GM23338 (cell line): ENCODE measurements at regions not wholly inside any gene's neighbourhood (a gene's known extent, or its start where the extent isn't known, plus 50 kb on each side); places are given as distances from the start of the nearest gene placed in this dataset.

Experiments
- ATAC-seq: fragments of 200-7000 bp; cut with Tn5 transposase; 3 replicates; pipeline ENCODE4 v1.9.1; 2020
- DNase-seq: peaks from one replicate; pipeline ENCODE4 v3.0.0-alpha.2; 2015; ENCODE audit warnings: low spot score
- H2AFZ ChIP-seq: fragments of 200-600 bp; sonication (generic); 2 replicates; pipeline ENCODE4 v1.8.0; 2016; ENCODE audit warnings: antibody characterized with exemption, mild to moderate bottlenecking, moderate library complexity
- H3F3A ChIP-seq: fragments of 200-600 bp; sonication (generic); replicated peaks from 2 replicates; pipeline ENCODE4 v1.8.0; 2017; ENCODE audit warnings: antibody characterized with exemption, mixed run types, low read depth
- H3K27ac ChIP-seq: fragments of 200-600 bp; sonication (generic); 2 replicates; pipeline ENCODE4 v1.6.1; 2016; ENCODE audit warnings: low read depth
- H3K27me3 ChIP-seq: fragments of 200-600 bp; sonication (generic); 2 replicates; pipeline ENCODE4 v1.8.0; 2016; ENCODE audit warnings: mild to moderate bottlenecking, mixed run types, moderate library complexity; ENCODE audit not compliant: insufficient read depth
- H3K36me3 ChIP-seq: fragments of 200-600 bp; sonication (generic); 2 replicates; pipeline ENCODE4 v1.8.0; 2016; ENCODE audit warnings: mild to moderate bottlenecking; ENCODE audit not compliant: insufficient read depth
- H3K4me1 ChIP-seq: fragments of 200-600 bp; sonication (generic); 2 replicates; pipeline ENCODE4 v1.8.0; 2016; ENCODE audit warnings: mild to moderate bottlenecking, moderate library complexity; ENCODE audit not compliant: insufficient read depth
- H3K4me2 ChIP-seq: fragments of 200-600 bp; sonication (generic); 2 replicates; pipeline ENCODE4 v1.7.1; 2017; ENCODE audit warnings: mixed run types
- H3K4me3 ChIP-seq: fragments of 200-600 bp; sonication (generic); 2 replicates; pipeline ENCODE4 v1.6.1; 2016; ENCODE audit warnings: mixed run types
- H3K79me2 ChIP-seq: fragments of 200-600 bp; sonication (generic); replicated peaks from 2 replicates; pipeline ENCODE4 v1.8.0; 2017; ENCODE audit warnings: mild to moderate bottlenecking; ENCODE audit not compliant: insufficient read depth
- H3K9me2 ChIP-seq: fragments of 200-600 bp; sonication (generic); 2 replicates; pipeline ENCODE4 v1.8.0; 2017; ENCODE audit not compliant: insufficient read depth
- H4K20me1 ChIP-seq: fragments of 200-600 bp; sonication (generic); replicated peaks from 2 replicates; pipeline ENCODE4 v1.8.0; 2017; ENCODE audit warnings: mild to moderate bottlenecking; ENCODE audit not compliant: insufficient read depth
- H3K27ac Mint-ChIP-seq: 2 replicates; pipeline ENCODE4 v1.8.0; 2020; ENCODE audit warnings: inconsistent platforms, mild to moderate bottlenecking, moderate library complexity, mixed read lengths
- H3K27me3 Mint-ChIP-seq: 3 replicates; pipeline ENCODE4 v1.8.0; 2022; ENCODE audit warnings: low read depth, mild to moderate bottlenecking, moderate library complexity, mixed read lengths, inconsistent platforms; ENCODE audit not compliant: insufficient read depth, poor library complexity
- H3K36me3 Mint-ChIP-seq: 3 replicates; pipeline ENCODE4 v1.8.0; 2021; ENCODE audit warnings: low read depth, mild to moderate bottlenecking, inconsistent platforms, moderate library complexity, mixed read lengths
- H3K4me1 Mint-ChIP-seq: 3 replicates; pipeline ENCODE4 v1.8.0; 2020; ENCODE audit warnings: mild to moderate bottlenecking, inconsistent platforms, mixed read lengths
- H3K4me3 Mint-ChIP-seq: 3 replicates; pipeline ENCODE4 v1.8.0; 2021; ENCODE audit warnings: moderate library complexity, mild to moderate bottlenecking, inconsistent platforms, mixed read lengths
- H3K9me3 Mint-ChIP-seq: 3 replicates; pipeline ENCODE4 v1.8.0; 2020; ENCODE audit warnings: moderate library complexity, mild to moderate bottlenecking, inconsistent platforms, mixed read lengths
- CREB1 ChIP-seq: fragments of 250-450 bp; sonication (Bioruptor Pico); IDR thresholded peaks from 2 replicates; pipeline ENCODE4 v1.5.0; 2020; ENCODE audit warnings: low read depth, mild to moderate bottlenecking, moderate library complexity
- EZH2 ChIP-seq: fragments of 200-600 bp; sonication (generic); IDR thresholded peaks from one replicate; pipeline ENCODE4 v1.8.0; 2017; ENCODE audit warnings: antibody characterized with exemption, mild to moderate bottlenecking, low read depth; ENCODE audit not compliant: unreplicated experiment
- EZH2phosphoT487 ChIP-seq: fragments of 200-600 bp; sonication (generic); IDR thresholded peaks from one replicate; pipeline ENCODE4 v1.8.1; 2018; ENCODE audit warnings: antibody characterized with exemption; ENCODE audit not compliant: unreplicated experiment
- JUNB ChIP-seq: IDR thresholded peaks from one replicate; pipeline ENCODE4 v1.6.1; 2016; ENCODE audit warnings: antibody characterized with exemption; ENCODE audit not compliant: unreplicated experiment
- NANOG ChIP-seq: IDR thresholded peaks from 2 replicates; pipeline ENCODE4 v1.6.1; 2016; ENCODE audit warnings: antibody characterized with exemption, borderline replicate concordance
- POLR2AphosphoS5 ChIP-seq: IDR thresholded peaks from 2 replicates; pipeline ENCODE4 v1.6.1; 2016; ENCODE audit warnings: antibody characterized with exemption, low read depth
- STAT1 ChIP-seq: IDR thresholded peaks from one replicate; pipeline ENCODE4 v1.6.1; 2016; ENCODE audit warnings: antibody characterized with exemption; ENCODE audit not compliant: unreplicated experiment
- ZNF114 ChIP-seq: fragments of 250-450 bp; sonication (Bioruptor Pico); IDR thresholded peaks from 2 replicates; pipeline ENCODE4 v1.5.0; 2020; ENCODE audit warnings: mild to moderate bottlenecking, moderate library complexity
- ZNF331 ChIP-seq: fragments of 250-450 bp; sonication (Bioruptor Pico); IDR thresholded peaks from 2 replicates; pipeline ENCODE4 v1.5.0; 2020; ENCODE audit warnings: low read depth, mild to moderate bottlenecking, moderate library complexity
- TF ChIP-seq, protein P1 (sequence below): IDR thresholded peaks from 2 replicates; pipeline ENCODE4 v1.6.1; 2016; ENCODE audit warnings: antibody characterized with exemption
- TF ChIP-seq, protein P2 (sequence below), 2 experiments: fragments of 200-600 bp in 1 of 2; sonication (generic) in 1 of 2; conservative IDR thresholded peaks; 2 replicates each; pipeline versions ENCODE4 v1.5.1 to v1.6.1; 2016 to 2017; ENCODE audit warnings: antibody characterized with exemption in 2 of 2, low read depth in 2 of 2, mild to moderate bottlenecking in 2 of 2, moderate library complexity in 1 of 2
- TF ChIP-seq, protein P3 (sequence below): fragments of 250-450 bp; sonication (Bioruptor Pico); IDR thresholded peaks from 2 replicates; pipeline ENCODE4 v1.5.0; 2020; ENCODE audit warnings: mild to moderate bottlenecking, moderate library complexity
- TF ChIP-seq, protein P4 (sequence below): IDR thresholded peaks from one replicate; pipeline ENCODE4 v1.6.1; 2018; ENCODE audit warnings: antibody characterized with exemption; ENCODE audit not compliant: unreplicated experiment

DNA sequence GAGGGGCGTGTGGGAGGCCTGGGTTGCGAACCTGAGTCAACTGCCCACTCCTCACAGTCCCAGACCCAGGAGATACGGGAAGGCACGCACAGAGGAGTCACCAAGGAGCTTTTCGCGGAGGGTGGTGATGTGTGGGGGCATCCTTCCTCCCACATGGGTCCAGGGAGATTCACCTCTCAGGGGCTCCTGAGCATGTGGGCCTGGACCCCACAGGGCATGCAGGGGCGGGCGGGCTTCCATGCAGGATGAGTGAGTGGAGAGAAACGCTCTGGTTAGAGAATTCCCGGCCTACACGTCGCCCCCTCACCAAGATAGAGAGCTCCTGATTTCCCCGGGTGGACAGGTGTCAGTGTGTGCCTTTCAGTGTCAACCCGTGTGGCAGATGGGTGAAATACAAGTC lies 641.7 kb upstream of the FZD8 start:
- Histone ChIP-seq H4K20me1 (no peaks in the 10 kb centered on the region), H3F3A (no peaks in the 10 kb centered on the region), H2AFZ (no peak overlapping the region), H3K36me3 (no peaks in the 10 kb centered on the region), H3K4me3 (no peak overlapping the region), H3K4me1 (no peaks in the 10 kb centered on the region), H3K4me2 (no peak overlapping the region), H3K27ac (no peak overlapping the region), H3K79me2 (no peaks in the 10 kb centered on the region), H3K27me3 (no peaks in the 10 kb centered on the region), H3K9me2 (peaks cover 4% of the 10 kb centered on the region; the same call in 1 of the 2 replicates)
- TF ChIP-seq EZH2phosphoT487 (no peak), ZNF114 (CRISPR knock-in tag) (no peak), POLR2AphosphoS5 (no peak), ZNF331 (CRISPR knock-in tag) (no peak), EZH2 (no peak), JUNB (no peak), STAT1 (no peak), NANOG (no peak), CREB1 (CRISPR knock-in tag) (no peak)
- TF ChIP-seq, protein P1, sequence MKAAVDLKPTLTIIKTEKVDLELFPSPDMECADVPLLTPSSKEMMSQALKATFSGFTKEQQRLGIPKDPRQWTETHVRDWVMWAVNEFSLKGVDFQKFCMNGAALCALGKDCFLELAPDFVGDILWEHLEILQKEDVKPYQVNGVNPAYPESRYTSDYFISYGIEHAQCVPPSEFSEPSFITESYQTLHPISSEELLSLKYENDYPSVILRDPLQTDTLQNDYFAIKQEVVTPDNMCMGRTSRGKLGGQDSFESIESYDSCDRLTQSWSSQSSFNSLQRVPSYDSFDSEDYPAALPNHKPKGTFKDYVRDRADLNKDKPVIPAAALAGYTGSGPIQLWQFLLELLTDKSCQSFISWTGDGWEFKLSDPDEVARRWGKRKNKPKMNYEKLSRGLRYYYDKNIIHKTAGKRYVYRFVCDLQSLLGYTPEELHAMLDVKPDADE, result no peak
- TF ChIP-seq, protein P2, sequence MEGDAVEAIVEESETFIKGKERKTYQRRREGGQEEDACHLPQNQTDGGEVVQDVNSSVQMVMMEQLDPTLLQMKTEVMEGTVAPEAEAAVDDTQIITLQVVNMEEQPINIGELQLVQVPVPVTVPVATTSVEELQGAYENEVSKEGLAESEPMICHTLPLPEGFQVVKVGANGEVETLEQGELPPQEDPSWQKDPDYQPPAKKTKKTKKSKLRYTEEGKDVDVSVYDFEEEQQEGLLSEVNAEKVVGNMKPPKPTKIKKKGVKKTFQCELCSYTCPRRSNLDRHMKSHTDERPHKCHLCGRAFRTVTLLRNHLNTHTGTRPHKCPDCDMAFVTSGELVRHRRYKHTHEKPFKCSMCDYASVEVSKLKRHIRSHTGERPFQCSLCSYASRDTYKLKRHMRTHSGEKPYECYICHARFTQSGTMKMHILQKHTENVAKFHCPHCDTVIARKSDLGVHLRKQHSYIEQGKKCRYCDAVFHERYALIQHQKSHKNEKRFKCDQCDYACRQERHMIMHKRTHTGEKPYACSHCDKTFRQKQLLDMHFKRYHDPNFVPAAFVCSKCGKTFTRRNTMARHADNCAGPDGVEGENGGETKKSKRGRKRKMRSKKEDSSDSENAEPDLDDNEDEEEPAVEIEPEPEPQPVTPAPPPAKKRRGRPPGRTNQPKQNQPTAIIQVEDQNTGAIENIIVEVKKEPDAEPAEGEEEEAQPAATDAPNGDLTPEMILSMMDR (conservative IDR thresholded peaks at IDR 0.05; ENCODE audit: low read depth in 2 of 2), result no peak
- TF ChIP-seq, protein P3, sequence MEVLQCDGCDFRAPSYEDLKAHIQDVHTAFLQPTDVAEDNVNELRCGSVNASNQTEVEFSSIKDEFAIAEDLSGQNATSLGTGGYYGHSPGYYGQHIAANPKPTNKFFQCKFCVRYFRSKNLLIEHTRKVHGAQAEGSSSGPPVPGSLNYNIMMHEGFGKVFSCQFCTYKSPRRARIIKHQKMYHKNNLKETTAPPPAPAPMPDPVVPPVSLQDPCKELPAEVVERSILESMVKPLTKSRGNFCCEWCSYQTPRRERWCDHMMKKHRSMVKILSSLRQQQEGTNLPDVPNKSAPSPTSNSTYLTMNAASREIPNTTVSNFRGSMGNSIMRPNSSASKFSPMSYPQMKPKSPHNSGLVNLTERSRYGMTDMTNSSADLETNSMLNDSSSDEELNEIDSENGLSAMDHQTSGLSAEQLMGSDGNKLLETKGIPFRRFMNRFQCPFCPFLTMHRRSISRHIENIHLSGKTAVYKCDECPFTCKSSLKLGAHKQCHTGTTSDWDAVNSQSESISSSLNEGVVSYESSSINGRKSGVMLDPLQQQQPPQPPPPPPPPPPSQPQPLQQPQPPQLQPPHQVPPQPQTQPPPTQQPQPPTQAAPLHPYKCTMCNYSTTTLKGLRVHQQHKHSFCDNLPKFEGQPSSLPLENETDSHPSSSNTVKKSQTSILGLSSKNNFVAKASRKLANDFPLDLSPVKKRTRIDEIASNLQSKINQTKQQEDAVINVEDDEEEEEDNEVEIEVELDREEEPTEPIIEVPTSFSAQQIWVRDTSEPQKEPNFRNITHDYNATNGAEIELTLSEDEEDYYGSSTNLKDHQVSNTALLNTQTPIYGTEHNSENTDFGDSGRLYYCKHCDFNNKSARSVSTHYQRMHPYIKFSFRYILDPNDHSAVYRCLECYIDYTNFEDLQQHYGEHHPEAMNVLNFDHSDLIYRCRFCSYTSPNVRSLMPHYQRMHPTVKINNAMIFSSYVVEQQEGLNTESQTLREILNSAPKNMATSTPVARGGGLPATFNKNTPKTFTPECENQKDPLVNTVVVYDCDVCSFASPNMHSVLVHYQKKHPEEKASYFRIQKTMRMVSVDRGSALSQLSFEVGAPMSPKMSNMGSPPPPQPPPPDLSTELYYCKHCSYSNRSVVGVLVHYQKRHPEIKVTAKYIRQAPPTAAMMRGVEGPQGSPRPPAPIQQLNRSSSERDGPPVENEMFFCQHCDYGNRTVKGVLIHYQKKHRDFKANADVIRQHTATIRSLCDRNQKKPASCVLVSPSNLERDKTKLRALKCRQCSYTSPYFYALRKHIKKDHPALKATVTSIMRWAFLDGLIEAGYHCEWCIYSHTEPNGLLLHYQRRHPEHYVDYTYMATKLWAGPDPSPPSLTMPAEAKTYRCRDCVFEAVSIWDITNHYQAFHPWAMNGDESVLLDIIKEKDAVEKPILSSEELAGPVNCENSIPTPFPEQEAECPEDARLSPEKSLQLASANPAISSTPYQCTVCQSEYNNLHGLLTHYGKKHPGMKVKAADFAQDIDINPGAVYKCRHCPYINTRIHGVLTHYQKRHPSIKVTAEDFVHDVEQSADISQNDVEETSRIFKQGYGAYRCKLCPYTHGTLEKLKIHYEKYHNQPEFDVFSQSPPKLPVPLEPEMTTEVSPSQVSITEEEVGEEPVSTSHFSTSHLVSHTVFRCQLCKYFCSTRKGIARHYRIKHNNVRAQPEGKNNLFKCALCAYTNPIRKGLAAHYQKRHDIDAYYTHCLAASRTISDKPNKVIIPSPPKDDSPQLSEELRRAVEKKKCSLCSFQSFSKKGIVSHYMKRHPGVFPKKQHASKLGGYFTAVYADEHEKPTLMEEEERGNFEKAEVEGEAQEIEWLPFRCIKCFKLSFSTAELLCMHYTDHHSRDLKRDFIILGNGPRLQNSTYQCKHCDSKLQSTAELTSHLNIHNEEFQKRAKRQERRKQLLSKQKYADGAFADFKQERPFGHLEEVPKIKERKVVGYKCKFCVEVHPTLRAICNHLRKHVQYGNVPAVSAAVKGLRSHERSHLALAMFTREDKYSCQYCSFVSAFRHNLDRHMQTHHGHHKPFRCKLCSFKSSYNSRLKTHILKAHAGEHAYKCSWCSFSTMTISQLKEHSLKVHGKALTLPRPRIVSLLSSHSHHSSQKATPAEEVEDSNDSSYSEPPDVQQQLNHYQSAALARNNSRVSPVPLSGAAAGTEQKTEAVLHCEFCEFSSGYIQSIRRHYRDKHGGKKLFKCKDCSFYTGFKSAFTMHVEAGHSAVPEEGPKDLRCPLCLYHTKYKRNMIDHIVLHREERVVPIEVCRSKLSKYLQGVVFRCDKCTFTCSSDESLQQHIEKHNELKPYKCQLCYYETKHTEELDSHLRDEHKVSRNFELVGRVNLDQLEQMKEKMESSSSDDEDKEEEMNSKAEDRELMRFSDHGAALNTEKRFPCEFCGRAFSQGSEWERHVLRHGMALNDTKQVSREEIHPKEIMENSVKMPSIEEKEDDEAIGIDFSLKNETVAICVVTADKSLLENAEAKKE, result no peak
- TF ChIP-seq, protein P4, sequence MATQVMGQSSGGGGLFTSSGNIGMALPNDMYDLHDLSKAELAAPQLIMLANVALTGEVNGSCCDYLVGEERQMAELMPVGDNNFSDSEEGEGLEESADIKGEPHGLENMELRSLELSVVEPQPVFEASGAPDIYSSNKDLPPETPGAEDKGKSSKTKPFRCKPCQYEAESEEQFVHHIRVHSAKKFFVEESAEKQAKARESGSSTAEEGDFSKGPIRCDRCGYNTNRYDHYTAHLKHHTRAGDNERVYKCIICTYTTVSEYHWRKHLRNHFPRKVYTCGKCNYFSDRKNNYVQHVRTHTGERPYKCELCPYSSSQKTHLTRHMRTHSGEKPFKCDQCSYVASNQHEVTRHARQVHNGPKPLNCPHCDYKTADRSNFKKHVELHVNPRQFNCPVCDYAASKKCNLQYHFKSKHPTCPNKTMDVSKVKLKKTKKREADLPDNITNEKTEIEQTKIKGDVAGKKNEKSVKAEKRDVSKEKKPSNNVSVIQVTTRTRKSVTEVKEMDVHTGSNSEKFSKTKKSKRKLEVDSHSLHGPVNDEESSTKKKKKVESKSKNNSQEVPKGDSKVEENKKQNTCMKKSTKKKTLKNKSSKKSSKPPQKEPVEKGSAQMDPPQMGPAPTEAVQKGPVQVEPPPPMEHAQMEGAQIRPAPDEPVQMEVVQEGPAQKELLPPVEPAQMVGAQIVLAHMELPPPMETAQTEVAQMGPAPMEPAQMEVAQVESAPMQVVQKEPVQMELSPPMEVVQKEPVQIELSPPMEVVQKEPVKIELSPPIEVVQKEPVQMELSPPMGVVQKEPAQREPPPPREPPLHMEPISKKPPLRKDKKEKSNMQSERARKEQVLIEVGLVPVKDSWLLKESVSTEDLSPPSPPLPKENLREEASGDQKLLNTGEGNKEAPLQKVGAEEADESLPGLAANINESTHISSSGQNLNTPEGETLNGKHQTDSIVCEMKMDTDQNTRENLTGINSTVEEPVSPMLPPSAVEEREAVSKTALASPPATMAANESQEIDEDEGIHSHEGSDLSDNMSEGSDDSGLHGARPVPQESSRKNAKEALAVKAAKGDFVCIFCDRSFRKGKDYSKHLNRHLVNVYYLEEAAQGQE, result no peak
- no peaks in the 10 kb centered on the region for H3K4me1 Mint-ChIP-seq
- no peak for DNase-seq
- H3K36me3 Mint-ChIP-seq, result peaks cover 20% of the 10 kb centered on the region
- H3K4me3 Mint-ChIP-seq, result no peak overlapping the region
- H3K27ac Mint-ChIP-seq, result no peak overlapping the region
- H3K27me3 Mint-ChIP-seq, result peaks cover 1% of the 10 kb centered on the region
- ATAC-seq, result no peak
- peaks cover 26% of the 10 kb centered on the region for H3K9me3 Mint-ChIP-seq
